Stimulated activated naive CD8-positive, alpha-beta T cell treated with anti-CD3 and anti-CD28 coated beads, Interleukin-15, Interleukin-2, amounts not matched to agents 100 ng/mL and 50 ng/mL, for 24 hours (primary cell): ENCODE measurements at regions not wholly inside any gene's neighbourhood (a gene's known extent, or its start where the extent isn't known, plus 50 kb on each side); places are given as distances from the start of the nearest gene placed in this dataset.
A peak's percentile ranks its signal among the peaks of the same experiment; 100 is the strongest.
"Not testable (repeated sequence)": the region's sequence is repeated elsewhere in the genome, so short reads cannot be mapped to it uniquely, and the experiment has no call there.

Experiments
- H3K27ac Mint-ChIP-seq: one replicate; pipeline ENCODE4 v1.8.0; 2021; ENCODE audit warnings: mild to moderate bottlenecking, mixed read lengths
- H3K27me3 Mint-ChIP-seq: one replicate; pipeline ENCODE4 v1.8.0; 2021; ENCODE audit warnings: mixed read lengths
- H3K36me3 Mint-ChIP-seq: one replicate; pipeline ENCODE4 v1.8.0; 2021; ENCODE audit warnings: low read depth, mixed read lengths
- H3K4me1 Mint-ChIP-seq: one replicate; pipeline ENCODE4 v1.8.0; 2021; ENCODE audit warnings: low read depth, mixed read lengths
- H3K4me3 Mint-ChIP-seq: one replicate; pipeline ENCODE4 v1.8.0; 2021; ENCODE audit warnings: mild to moderate bottlenecking, mixed read lengths
- H3K9me3 Mint-ChIP-seq: one replicate; pipeline ENCODE4 v1.8.0; 2021; ENCODE audit warnings: mixed read lengths

DNA sequence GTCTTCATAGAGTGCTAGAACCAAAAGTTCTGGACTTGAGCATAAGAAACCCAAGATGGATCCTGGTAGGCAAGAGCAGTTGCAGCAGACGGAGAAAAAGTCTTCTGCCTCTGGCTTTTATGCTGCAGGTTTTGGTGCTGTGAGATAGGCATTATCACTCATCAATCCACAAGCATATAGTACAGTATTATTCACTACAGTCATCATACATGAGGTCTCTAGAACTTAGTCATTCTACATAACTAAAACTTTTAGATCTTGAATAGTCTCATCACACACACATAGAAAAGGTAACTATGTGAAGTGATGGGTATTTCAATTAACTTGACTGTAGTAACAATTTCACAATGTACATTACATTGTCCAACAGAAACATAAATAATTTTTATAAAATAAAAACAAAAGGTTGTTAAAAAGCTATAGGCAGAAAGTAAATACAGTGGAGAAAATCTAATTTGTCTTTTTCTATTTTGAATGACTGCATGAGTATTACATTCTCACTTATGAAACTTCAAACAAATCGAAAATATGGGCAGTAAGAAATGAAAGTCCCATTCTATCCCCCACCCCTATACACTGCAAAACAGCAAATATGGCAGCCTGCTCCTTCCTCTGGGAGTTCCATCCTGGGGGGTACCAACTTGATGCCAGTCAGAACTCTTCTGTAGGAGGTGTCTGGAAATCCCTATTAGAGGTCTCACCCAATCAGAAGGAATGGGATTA is 534.3 kb upstream of the ACVR2A start:
- Mint-ChIP-seq H3K36me3 (no peaks in the 10 kb centered on the region), H3K4me3 (no peak overlapping the region), H3K4me1 (no peaks in the 10 kb centered on the region)

DNA sequence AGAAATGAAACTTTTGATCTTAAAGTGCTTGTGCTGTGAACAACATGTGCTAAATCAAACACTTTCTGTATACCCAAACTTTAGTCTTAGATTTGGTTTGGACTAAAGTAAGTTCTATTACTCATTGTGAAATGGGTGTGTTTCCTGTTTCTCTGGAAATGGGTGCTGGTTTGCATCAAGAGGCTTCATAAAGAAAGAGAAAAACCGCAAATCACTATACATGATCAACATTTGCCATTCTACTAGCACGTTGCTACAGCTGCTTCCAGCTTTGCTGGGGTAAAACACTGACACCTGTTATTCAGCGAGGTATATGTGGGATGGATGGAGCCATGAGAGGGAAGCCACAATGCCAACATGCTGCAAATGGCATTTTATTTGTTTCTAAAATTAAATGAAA is 547.0 kb upstream of the ACVR2A start:
- Mint-ChIP-seq H3K36me3 (no peaks in the 10 kb centered on the region), H3K4me3 (peak overlapping the region; percentile 9), H3K9me3 (peaks cover 4% of the 10 kb centered on the region), H3K27ac (peak overlapping the region; percentile 73), H3K4me1 (peaks cover 42% of the 10 kb centered on the region), H3K27me3 (peaks cover 4% of the 10 kb centered on the region)

More for the DNA sequence above, 534.3 kb upstream of the ACVR2A start:
- Mint-ChIP-seq H3K27me3 (no peaks in the 10 kb centered on the region), H3K9me3 (no peaks in the 10 kb centered on the region), H3K27ac (no peak overlapping the region)

DNA sequence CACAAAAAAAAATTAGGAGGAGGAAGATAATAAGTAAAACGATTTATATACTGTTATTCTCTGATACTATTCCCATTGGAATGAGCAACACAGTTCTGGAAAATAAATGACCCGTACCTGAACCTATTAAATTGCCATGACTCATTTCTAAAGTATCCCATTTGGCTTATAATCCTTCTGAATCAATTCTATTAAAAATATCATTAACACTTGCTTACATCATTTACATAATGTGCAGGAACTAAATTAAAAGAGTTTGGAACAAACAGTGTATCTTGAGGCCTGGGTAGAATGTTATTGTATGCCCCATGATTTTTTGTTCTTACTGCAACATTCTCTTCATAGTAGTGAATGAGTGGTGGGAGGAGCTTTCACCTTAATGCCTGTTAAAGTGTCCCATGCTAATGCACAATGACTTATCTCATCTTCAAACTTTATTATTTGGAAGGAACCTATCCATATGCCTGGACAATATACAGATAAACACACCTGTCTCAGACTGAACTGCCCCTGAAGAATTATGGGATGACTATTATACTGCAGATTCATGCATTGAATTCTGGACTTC is 549.9 kb upstream of the ACVR2A start:
- Mint-ChIP-seq H3K27ac (peak overlapping the region; percentile 57), H3K4me3 (no peak overlapping the region), H3K27me3 (no peaks in the 10 kb centered on the region), H3K9me3 (peaks cover 8% of the 10 kb centered on the region), H3K4me1 (peaks cover 46% of the 10 kb centered on the region), H3K36me3 (no peaks in the 10 kb centered on the region)

DNA sequence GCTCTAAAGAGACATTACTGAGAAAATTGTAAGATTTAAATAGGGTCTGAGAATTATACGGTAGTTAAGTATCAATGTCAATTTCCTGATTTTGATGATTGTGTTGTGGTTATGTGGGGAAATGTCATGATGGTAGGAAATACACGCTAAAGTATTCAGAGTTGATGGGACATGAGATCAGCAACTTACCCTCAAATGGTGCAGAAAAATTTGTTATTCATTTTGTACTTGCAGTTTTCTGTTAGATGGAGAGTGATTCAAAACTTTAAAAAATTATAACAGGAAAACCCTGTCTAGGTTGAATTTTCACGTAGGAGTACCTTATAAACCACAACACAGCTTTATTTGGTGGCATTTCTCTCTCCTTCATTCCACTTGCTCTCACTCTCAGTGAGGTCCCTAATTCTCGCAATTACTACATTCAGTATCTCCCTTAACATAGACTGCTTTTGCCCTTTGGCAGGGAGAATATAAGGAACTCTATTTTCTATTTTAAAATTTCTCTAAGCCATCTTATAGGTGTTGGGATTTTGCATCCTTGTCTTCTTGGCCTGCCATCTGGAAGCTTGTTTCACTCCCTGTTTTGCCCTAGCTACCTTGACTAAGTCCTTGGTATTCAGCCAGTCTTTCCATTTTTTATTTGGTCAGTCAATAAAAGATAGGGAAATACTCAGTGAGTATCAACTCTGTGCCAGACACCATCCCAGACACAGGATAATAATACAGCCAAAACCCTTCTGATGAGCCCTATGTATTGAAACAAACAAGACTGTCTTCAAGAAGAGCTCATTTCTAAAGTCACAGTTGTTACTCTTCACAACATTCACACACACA is 550.6 kb upstream of the ACVR2A start:
- Mint-ChIP-seq H3K27ac (peak overlapping the region; percentile 57), H3K4me1 (peaks cover 49% of the 10 kb centered on the region), H3K36me3 (no peaks in the 10 kb centered on the region), H3K9me3 (peaks cover 12% of the 10 kb centered on the region), H3K4me3 (no peak overlapping the region), H3K27me3 (no peaks in the 10 kb centered on the region)

DNA sequence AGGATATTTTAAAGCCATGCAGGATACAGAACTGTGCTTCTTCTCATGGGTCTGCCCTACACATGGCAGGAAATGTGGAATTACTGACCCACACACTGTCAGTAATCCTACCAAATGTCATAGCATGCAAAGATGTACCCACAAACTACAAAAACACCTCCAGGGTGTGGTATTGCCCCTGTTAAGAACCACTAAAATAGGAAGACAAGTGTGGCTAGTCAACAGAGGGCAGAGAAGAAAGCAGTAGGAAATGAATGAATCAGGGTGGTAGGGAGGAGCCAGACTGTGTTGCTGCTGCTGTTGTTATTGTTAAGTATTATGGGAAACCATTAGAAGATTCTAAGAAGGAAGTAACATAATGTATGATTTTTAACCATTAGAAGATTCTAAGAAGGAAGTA is 556.7 kb upstream of the ACVR2A start:
- no peaks in the 10 kb centered on the region for H3K36me3 Mint-ChIP-seq
- no peaks in the 10 kb centered on the region for H3K27me3 Mint-ChIP-seq
- H3K4me1 Mint-ChIP-seq = peaks cover 22% of the 10 kb centered on the region
- peak overlapping the region; percentile 24 for H3K27ac Mint-ChIP-seq
- peaks cover 12% of the 10 kb centered on the region for H3K9me3 Mint-ChIP-seq
- no peak overlapping the region for H3K4me3 Mint-ChIP-seq

DNA sequence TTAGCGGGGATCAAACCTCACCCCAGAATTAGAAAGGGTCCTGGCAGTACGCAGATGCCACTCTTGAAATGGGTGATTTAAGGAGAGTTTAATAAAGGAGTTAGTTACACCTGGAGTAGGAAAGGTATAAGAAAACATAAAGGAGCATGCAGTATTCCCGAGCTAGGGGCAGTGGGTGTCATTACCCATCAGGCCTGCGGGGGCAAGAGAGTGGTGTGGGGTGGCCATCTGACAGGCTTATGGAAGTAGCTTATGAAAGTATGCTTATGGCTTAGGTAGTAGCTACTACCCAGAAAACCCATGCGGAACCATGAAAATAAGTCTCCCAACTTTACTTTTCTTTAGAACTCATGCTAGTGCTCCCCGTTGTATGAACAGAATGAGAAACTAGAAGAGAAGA is 568.9 kb upstream of the ACVR2A start:
- Mint-ChIP-seq H3K9me3 (no peaks in the 10 kb centered on the region), H3K4me1 (no peaks in the 10 kb centered on the region), H3K36me3 (no peaks in the 10 kb centered on the region), H3K4me3 (no peak overlapping the region), H3K27ac (no peak overlapping the region), H3K27me3 (no peaks in the 10 kb centered on the region)

DNA sequence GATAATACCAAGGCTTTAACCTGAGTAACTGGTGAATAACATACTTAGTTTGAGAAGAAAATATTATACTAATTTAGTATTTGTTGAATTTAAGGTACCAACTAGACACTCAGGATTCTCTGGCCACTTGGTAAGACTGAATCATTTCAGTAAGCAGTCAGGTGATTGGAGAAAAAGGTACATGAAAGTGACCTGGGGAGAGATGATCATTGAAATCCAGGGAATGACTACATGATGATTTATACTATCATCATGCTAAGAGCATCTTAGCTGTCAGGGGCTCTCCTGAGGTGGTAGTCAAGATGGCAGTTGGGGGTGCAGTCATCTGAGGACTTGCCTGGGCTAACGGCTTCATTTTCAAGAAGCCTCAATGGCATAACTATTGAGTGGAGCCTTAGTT is 571.2 kb upstream of the ACVR2A start:
- no peaks in the 10 kb centered on the region for H3K4me1 Mint-ChIP-seq
- no peak overlapping the region for H3K4me3 Mint-ChIP-seq
- H3K9me3 Mint-ChIP-seq = peaks cover 14% of the 10 kb centered on the region
- no peak overlapping the region for H3K27ac Mint-ChIP-seq
- H3K36me3 Mint-ChIP-seq = no peaks in the 10 kb centered on the region
- no peaks in the 10 kb centered on the region for H3K27me3 Mint-ChIP-seq

DNA sequence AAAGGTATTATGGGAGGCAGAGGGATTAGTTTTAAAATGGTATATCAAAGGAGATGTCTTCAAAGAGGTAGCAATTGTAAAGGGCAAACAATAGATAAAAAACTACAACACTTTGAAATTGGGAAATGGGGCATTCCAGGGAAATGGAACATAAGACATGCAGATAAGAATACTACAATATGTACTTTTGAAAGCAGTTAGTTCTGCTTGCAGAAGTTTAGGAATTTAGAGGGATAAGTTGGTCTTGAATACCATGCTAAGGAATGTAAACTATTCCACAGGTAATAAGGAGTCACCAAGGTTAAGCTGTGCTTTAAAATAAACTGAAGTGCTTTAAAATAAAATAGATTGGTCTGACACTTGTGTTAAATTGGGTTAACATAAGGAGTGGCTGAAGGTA is 571.7 kb upstream of the ACVR2A start:
- Mint-ChIP-seq H3K9me3 (peaks cover 14% of the 10 kb centered on the region), H3K4me1 (no peaks in the 10 kb centered on the region), H3K27ac (no peak overlapping the region), H3K36me3 (no peaks in the 10 kb centered on the region), H3K4me3 (no peak overlapping the region), H3K27me3 (no peaks in the 10 kb centered on the region)

DNA sequence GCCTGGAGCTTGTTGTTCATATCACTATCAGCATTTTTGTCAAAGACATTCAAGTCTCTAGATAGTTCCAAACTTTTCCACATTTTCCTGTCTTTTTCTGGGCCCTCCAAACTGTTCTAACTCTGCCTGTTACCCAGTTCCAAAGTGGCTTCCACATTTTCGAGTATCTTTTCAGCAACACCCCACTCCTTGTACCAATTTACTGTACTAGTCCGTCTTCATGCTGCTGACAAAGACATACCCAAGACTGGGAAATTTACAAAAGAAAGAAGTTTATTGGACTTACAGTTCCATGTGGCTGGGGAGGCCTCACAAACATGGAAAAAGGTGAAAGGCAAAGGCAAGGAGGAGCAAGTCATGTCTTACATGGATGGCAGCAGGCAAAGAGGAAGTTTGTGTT is 575.2 kb upstream of the ACVR2A start:
- H3K27me3 Mint-ChIP-seq, H3K4me3 Mint-ChIP-seq, H3K4me1 Mint-ChIP-seq, H3K36me3 Mint-ChIP-seq, H3K27ac Mint-ChIP-seq: not testable (repeated sequence)
- H3K9me3 Mint-ChIP-seq = peaks cover 20% of the 10 kb centered on the region

DNA sequence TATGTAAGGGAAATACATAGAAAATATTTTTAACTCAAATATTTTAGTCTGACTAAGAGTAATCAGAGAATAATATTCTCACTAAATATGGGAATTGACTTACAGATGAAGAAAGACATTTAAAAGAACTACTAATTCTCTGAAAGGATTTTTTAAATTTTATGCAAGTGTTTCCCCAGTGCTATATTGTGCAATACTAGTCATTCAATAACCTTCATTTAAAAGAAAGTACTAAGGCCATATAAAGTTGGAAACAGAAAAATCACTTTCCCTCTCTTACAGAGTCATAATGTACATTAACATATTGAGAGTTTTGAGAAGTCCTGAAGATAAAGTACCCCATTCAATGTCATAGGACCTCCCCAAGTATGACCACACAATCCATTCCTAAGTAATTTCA is 584.6 kb upstream of the ACVR2A start:
- Mint-ChIP-seq H3K27ac (no peak overlapping the region), H3K4me1 (no peaks in the 10 kb centered on the region), H3K9me3 (peaks cover 5% of the 10 kb centered on the region), H3K4me3 (no peak overlapping the region), H3K36me3 (no peaks in the 10 kb centered on the region), H3K27me3 (no peaks in the 10 kb centered on the region)

DNA sequence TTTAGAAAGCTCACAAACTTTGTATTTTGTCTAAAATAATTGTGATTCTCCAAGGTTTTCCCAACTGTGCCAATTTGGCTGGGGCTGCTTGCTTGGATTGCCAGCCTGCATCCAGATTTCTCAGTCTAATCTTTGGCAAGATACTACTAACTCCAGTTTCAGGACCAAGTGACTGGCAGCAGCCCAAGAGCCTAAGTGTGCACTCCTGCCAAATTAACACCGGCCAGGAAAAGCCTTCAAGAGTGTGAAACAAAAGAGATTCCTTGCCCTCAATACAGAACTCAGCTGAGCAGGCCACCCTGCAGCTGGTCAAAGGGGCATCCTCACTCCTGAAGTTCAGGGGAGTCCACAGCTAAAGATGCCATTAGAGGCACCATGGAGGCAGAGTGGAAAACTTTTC is 589.0 kb upstream of the ACVR2A start:
- Mint-ChIP-seq H3K4me1 (no peaks in the 10 kb centered on the region), H3K9me3 (peaks cover 10% of the 10 kb centered on the region), H3K36me3 (no peaks in the 10 kb centered on the region), H3K4me3 (no peak overlapping the region), H3K27ac (no peak overlapping the region), H3K27me3 (no peaks in the 10 kb centered on the region)

DNA sequence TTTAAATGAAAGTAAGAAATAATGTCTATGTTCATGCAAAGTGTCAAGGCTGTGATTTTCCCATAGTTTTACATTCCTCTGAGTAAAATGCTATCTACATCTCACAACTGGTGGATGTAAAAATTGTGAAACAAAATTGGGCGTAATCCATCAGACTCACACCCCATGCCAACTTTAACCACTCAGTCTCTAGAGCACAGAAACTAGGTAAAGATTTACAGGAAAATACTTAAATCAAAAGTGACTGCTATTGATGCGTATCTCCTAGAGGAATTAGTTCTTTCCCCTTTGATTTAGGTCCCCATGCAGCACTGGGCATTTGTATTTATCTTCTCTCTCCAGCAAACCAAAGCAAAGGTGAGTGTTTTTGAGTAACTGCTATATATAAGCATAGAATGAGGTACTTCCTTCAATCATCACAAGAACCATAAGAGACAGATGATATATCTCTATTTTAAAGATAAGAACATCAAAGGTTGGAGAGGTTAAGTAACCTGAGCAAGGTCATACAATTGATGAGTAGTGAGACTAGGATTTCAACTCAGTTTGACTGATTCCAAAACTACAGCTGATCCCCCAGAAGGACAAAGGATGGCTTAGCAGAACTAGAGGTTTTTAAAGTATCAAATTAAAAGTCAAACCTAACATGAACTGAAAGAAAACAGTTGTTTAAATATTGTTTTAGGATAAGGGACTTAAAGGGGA is 594.0 kb upstream of the ACVR2A start:
- no peaks in the 10 kb centered on the region for H3K27me3 Mint-ChIP-seq
- H3K4me3 Mint-ChIP-seq = no peak overlapping the region
- no peaks in the 10 kb centered on the region for H3K36me3 Mint-ChIP-seq
- H3K4me1 Mint-ChIP-seq = no peaks in the 10 kb centered on the region
- H3K27ac Mint-ChIP-seq = no peak overlapping the region
- peaks cover 10% of the 10 kb centered on the region for H3K9me3 Mint-ChIP-seq

DNA sequence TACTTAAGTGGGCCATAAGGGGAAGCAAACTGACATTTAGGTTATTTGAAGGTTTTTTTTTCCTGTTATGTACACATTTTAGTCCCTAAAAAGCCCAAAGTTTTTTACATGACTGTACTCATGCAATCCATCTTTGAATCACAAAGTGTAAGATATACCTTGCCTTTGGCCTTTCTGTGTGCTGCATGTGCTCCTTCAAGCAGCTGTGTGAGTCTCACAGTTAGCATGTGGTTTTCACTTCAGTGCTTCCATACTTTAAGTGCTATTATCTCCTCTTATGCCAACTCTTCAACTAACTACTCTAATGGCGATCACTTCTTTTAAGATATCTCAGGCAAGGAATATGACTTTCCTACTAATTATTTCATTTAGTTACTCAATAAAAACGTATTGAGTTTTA is 597.1 kb upstream of the ACVR2A start:
- Mint-ChIP-seq H3K4me1 (no peaks in the 10 kb centered on the region), H3K36me3 (no peaks in the 10 kb centered on the region), H3K9me3 (peaks cover 6% of the 10 kb centered on the region), H3K27ac (no peak overlapping the region), H3K4me3 (no peak overlapping the region), H3K27me3 (no peaks in the 10 kb centered on the region)

DNA sequence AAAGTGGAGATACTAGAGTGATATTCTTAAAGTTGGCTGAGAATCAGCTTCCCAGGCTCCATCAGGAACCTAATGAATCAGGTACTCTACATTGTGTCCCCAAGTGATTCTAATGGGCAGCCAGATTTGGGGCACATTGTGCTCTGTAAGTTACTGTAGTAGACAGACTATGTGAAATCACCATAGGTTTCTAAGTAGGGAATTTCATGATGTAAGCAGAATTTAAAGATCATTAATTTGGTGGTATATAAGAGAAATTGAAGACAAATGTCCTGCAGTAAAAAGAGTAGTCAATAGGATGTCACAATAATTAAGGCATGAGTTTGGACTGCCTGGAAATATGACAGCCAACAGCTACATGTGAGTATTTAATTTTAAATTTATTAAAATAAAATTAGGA is 602.4 kb upstream of the ACVR2A start:
- no peaks in the 10 kb centered on the region for H3K9me3 Mint-ChIP-seq
- no peaks in the 10 kb centered on the region for H3K4me1 Mint-ChIP-seq
- H3K36me3 Mint-ChIP-seq = no peaks in the 10 kb centered on the region
- no peaks in the 10 kb centered on the region for H3K27me3 Mint-ChIP-seq
- no peak overlapping the region for H3K27ac Mint-ChIP-seq
- no peak overlapping the region for H3K4me3 Mint-ChIP-seq

DNA sequence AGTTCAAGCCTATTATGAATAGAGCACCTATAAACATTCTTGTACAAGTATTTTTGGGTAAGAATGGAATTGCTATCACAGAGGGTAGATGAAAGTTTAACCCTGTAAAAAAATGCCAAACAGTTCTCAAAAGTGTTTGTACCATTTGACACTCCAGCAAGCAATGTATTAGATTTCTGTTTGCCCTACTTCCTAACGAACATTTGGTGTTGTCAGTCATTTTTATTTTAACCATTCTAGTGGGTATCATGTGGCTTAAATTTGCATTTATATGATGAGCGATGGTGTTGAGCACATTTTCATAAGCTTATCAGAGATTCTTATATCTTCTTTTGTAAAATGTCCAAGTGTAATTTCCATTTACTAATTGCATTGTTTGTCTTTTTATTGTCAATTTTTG is 608.2 kb upstream of the ACVR2A start:
- H3K27me3 Mint-ChIP-seq = no peaks in the 10 kb centered on the region
- H3K36me3 Mint-ChIP-seq = no peaks in the 10 kb centered on the region
- H3K4me3 Mint-ChIP-seq = no peak overlapping the region
- no peaks in the 10 kb centered on the region for H3K4me1 Mint-ChIP-seq
- no peak overlapping the region for H3K27ac Mint-ChIP-seq
- peaks cover 4% of the 10 kb centered on the region for H3K9me3 Mint-ChIP-seq
